Spleen (tissue), 7 donors: ENCODE measurements at regions not wholly inside any gene's neighbourhood (a gene's known extent, or its start where the extent isn't known, plus 50 kb on each side); places are given as distances from the start of the nearest gene placed in this dataset.

Experiments used
- CTCF ChIP-seq, 11 experiments: fragments of 200-600 bp in 7 of 11; fragments of 450-650 bp in 4 of 11; sonication (generic) in 4 of 11; IDR thresholded peaks in 8 of 11; conservative IDR thresholded peaks in 3 of 11; 1 replicate in 7 of 11; 2 replicates in 4 of 11; pipeline versions ENCODE4 v1.4.0 to v1.8.0; 2016 to 2021; ENCODE audit warnings: antibody characterized with exemption in 11 of 11, inconsistent platforms in 4 of 11, mild to moderate bottlenecking in 1 of 11
- POLR2A ChIP-seq, 3 donors: fragments of 450-650 bp; IDR thresholded peaks; one replicate each; pipeline ENCODE4 v1.5.1; 2017; ENCODE audit warnings: antibody characterized with exemption in 3 of 3, mild to moderate bottlenecking in 1 of 3
- POLR2AphosphoS5 ChIP-seq, 3 donors: sonication (generic); formaldehyde crosslinking; IDR thresholded peaks; one replicate each; pipeline ENCODE4 v1.5.1; 2017; ENCODE audit warnings: antibody characterized with exemption in 3 of 3
- donor health status: DM: no; HTN: no; CAD: no; lungs with moderate emphysema.
- donor health status: DM: no; HTN: no; CAD: no.
- donor health status: DM: no; HTN: no; CAD: no.

- TF ChIP-seq POLR2AphosphoS5 (IDR thresholded peaks at IDR 0.05) (no peak), CTCF (IDR thresholded peaks at IDR 0.05 in 8 of 11, conservative IDR thresholded peaks at IDR 0.05 in 3 of 11) (no peak), POLR2A (IDR thresholded peaks at IDR 0.05) (no peak)
These were observed 358.6 kb upstream of the DLGAP1 start for GRCh38 chr18:4813708-4814107.
